Sigmoid colon (tissue), 6 donors: ENCODE measurements at regions not wholly inside any gene's neighbourhood (a gene's known extent, or its start where the extent isn't known, plus 50 kb on each side); places are given as distances from the start of the nearest gene placed in this dataset.

ENCODE experiments used
- DNase-seq: peaks from one replicate; pipeline ENCODE4 v3.0.0-alpha.2; 2019
- H3K27ac ChIP-seq, 4 donors: fragments of 200-600 bp; sonication (generic); one replicate each; pipeline ENCODE4 v1.5.1; 2016 to 2019; ENCODE audit warnings: mild to moderate bottlenecking in 1 of 4
- H3K27me3 ChIP-seq, 3 donors: fragments of 200-600 bp; sonication (generic); one replicate each; pipeline ENCODE4 v1.5.1; 2019; ENCODE audit warnings: mild to moderate bottlenecking in 1 of 3
- H3K36me3 ChIP-seq, 4 donors: fragments of 200-600 bp; sonication (generic); one replicate each; pipeline ENCODE4 v1.5.1; 2016 to 2019
- H3K4me1 ChIP-seq, 4 donors: fragments of 200-600 bp; sonication (generic); one replicate each; pipeline ENCODE4 v1.5.1; 2017 to 2019
- H3K4me3 ChIP-seq, 4 donors: fragments of 200-600 bp; sonication (generic); one replicate each; pipeline ENCODE4 v1.5.1; 2017 to 2019; ENCODE audit warnings: mild to moderate bottlenecking in 2 of 4, moderate library complexity in 1 of 4
- H3K9me3 ChIP-seq, 4 donors: fragments of 200-600 bp in 3 of 4; sonication (generic) in 3 of 4; one replicate each; pipeline versions ENCODE4 v1.5.1 to v1.6.1; 2013 to 2019
- EP300 ChIP-seq, 4 donors: sonication (generic); formaldehyde crosslinking; IDR thresholded peaks; one replicate each; pipeline ENCODE4 v1.6.1; 2017; ENCODE audit warnings: antibody characterized with exemption in 4 of 4
- POLR2A ChIP-seq, 2 donors: fragments of 450-650 bp; IDR thresholded peaks; one replicate each; pipeline ENCODE4 v1.6.1; 2016; ENCODE audit warnings: antibody characterized with exemption in 2 of 2, mild to moderate bottlenecking in 2 of 2, moderate library complexity in 2 of 2
- POLR2AphosphoS5 ChIP-seq, 4 donors: sonication (generic); formaldehyde crosslinking; IDR thresholded peaks; one replicate each; pipeline ENCODE4 v1.6.1; 2017; ENCODE audit warnings: antibody characterized with exemption in 4 of 4
- WGBS, 2 donors: extraction: QIAGEN DNeasy Blood & Tissue Kit; methylation state at CpG; one replicate each; pipeline ENCODE4 v1.1.7; 2013; 5-methylcytosine and 5-hydroxymethylcytosine counted together
- intact Hi-C: fragments of 100-400 bp; cut with DNase I; formaldehyde crosslinking; loops from one replicate; pipeline ENCODE4 v1.15.1; 2023
- TF ChIP-seq, protein P1 (sequence below), 4 experiments: fragments of 450-650 bp in 3 of 4; fragments of 200-600 bp in 1 of 4; IDR thresholded peaks; one replicate each; pipeline ENCODE4 v1.5.1; 2016 to 2019; ENCODE audit warnings: antibody characterized with exemption in 4 of 4, mild to moderate bottlenecking in 3 of 4, moderate library complexity in 2 of 4
- donor health status: healthy with polysubstance abuse.
- donor health status: healthy.

DNA sequence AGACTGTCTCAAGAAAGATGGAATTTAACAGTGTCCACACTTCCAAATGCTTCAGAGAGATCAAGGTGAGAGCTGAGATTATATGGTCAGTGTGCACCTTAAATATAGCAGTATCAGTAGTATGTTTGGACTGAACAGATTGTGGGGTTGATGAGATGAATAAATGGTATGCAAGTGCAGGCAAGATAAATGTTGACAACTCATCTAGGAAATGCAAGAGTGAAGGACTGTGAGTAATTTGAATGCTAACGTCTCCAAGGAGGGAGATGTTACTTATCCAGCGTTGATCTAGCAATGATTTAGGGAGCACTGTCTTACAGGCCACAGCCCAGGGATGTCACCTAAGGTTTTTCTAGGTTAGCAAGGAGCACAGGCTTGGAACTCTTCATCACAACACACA lies 170.7 kb upstream of the GALNT2 start:
- no peak overlapping the region for H3K27ac ChIP-seq
- DNase-seq = no peak
- H3K4me3 ChIP-seq = no peak overlapping the region
- H3K36me3 ChIP-seq = no peaks in the 10 kb centered on the region
- no peaks in the 10 kb centered on the region for H3K27me3 ChIP-seq
- no peaks in the 10 kb centered on the region for H3K4me1 ChIP-seq
- no peaks in the 10 kb centered on the region for H3K9me3 ChIP-seq
- TF ChIP-seq POLR2AphosphoS5 (IDR thresholded peaks at IDR 0.05) (no peak), POLR2A (IDR thresholded peaks at IDR 0.05) (no peak), EP300 (IDR thresholded peaks at IDR 0.05) (no peak)
- TF ChIP-seq, protein P1, sequence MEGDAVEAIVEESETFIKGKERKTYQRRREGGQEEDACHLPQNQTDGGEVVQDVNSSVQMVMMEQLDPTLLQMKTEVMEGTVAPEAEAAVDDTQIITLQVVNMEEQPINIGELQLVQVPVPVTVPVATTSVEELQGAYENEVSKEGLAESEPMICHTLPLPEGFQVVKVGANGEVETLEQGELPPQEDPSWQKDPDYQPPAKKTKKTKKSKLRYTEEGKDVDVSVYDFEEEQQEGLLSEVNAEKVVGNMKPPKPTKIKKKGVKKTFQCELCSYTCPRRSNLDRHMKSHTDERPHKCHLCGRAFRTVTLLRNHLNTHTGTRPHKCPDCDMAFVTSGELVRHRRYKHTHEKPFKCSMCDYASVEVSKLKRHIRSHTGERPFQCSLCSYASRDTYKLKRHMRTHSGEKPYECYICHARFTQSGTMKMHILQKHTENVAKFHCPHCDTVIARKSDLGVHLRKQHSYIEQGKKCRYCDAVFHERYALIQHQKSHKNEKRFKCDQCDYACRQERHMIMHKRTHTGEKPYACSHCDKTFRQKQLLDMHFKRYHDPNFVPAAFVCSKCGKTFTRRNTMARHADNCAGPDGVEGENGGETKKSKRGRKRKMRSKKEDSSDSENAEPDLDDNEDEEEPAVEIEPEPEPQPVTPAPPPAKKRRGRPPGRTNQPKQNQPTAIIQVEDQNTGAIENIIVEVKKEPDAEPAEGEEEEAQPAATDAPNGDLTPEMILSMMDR (IDR thresholded peaks at IDR 0.05) = no peak
- intact Hi-C loops = no loop called here
- WGBS, 2 donors = 85 to 94% methylated on average over 2 of the region's 2 CpGs

DNA sequence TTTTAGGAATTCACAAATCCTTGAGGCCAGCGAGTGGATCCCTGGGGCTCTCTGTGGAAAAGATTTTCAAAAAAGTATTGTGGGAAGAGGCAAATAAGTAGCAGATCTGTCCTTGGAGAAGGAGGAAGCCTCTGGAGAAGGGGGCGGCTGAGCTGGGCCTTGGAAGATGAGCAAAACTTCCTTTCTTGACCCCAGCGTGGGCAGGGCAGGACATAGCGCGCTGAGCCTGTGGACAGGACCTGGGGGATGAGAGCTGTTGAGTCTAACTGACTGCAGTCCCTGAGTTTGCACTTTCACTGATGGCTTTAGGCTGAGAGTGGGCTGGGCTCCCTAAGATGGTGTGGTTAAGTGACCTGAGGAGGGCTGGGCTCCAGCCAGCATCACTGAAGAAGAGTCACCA lies 170.2 kb upstream of the GALNT2 start:
- intact Hi-C loops = no loop called here
- Histone ChIP-seq H3K4me1 (no peaks in the 10 kb centered on the region), H3K9me3 (no peaks in the 10 kb centered on the region), H3K36me3 (no peaks in the 10 kb centered on the region), H3K27ac (no peak overlapping the region), H3K27me3 (no peaks in the 10 kb centered on the region), H3K4me3 (no peak overlapping the region)
- no peak for DNase-seq
- TF ChIP-seq POLR2A (IDR thresholded peaks at IDR 0.05) (no peak), EP300 (IDR thresholded peaks at IDR 0.05) (no peak), POLR2AphosphoS5 (IDR thresholded peaks at IDR 0.05) (no peak)
- TF ChIP-seq, protein P1 (IDR thresholded peaks at IDR 0.05) = no peak
- WGBS, 2 donors = 92 to 95% methylated on average over 5 of the region's 5 CpGs

DNA sequence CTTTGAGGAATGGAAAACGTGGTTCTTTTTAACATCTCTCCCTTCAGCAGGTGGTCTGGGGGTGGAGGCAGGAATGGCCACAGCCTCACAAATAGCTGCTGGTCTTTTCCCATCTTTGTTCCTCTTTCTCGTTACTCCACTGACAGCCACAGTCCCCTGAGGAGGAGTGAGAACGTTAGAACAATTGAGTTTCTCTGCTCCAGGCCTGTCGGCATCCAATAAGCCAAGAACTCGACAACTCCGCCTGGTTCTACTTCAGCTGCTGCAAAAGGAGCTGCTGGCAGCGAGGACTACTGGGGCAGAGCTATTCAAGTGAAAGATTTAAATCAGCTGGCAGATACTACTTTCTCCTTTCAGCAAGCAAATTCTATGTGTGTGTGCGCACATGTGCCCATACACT lies 169.5 kb upstream of the GALNT2 start:
- intact Hi-C loops = no loop called here
- Histone ChIP-seq H3K36me3 (no peaks in the 10 kb centered on the region), H3K27ac (no peak overlapping the region), H3K27me3 (no peaks in the 10 kb centered on the region), H3K4me1 (no peaks in the 10 kb centered on the region), H3K4me3 (no peak overlapping the region), H3K9me3 (no peaks in the 10 kb centered on the region)
- no peak for DNase-seq
- WGBS, 2 donors = 71 to 83% methylated on average over 8 of the region's 8 CpGs
- TF ChIP-seq, protein P1 (IDR thresholded peaks at IDR 0.05) = no peak
- TF ChIP-seq EP300 (IDR thresholded peaks at IDR 0.05) (no peak), POLR2A (IDR thresholded peaks at IDR 0.05) (no peak), POLR2AphosphoS5 (IDR thresholded peaks at IDR 0.05) (no peak)

DNA sequence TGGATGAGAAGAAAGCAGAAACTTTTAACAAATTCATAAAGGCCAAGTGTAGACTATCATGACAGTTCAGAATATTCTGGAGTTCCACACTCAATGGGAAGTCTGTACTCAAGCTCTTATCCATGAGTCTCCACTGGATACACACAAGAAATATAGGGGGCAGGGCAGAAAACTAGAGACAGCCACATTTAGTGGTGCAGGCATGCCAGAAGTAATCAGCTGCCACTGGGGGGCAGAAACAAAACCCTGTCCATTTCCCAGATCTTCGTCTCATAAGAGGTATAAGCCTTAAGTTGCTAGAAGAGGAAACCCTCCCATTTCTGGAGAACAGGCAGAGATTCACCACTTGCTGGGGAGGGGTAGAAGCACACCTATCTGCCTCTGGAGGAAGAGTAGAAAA lies 166.8 kb upstream of the GALNT2 start:
- 94 to 100% methylated on average over 1 of the region's 1 CpG for WGBS, 2 donors

More for the DNA sequence above, 166.8 kb upstream of the GALNT2 start:
- H3K27ac ChIP-seq = no peak overlapping the region
- H3K9me3 ChIP-seq = no peaks in the 10 kb centered on the region
- intact Hi-C loops = no loop called here
- H3K4me1 ChIP-seq = no peaks in the 10 kb centered on the region
- H3K27me3 ChIP-seq = no peaks in the 10 kb centered on the region
- TF ChIP-seq, protein P1 (IDR thresholded peaks at IDR 0.05) = no peak
- TF ChIP-seq EP300 (IDR thresholded peaks at IDR 0.05) (no peak), POLR2AphosphoS5 (IDR thresholded peaks at IDR 0.05) (no peak), POLR2A (IDR thresholded peaks at IDR 0.05) (no peak)
- DNase-seq = no peak
- no peaks in the 10 kb centered on the region for H3K36me3 ChIP-seq
- no peak overlapping the region for H3K4me3 ChIP-seq
